IPS DF 6.9 (cell line): ENCODE measurements at regions not wholly inside any gene's neighbourhood (a gene's known extent, or its start where the extent isn't known, plus 50 kb on each side); places are given as distances from the start of the nearest gene placed in this dataset.
A peak's percentile ranks its signal among the peaks of the same experiment; 100 is the strongest.

Experiments used
- DNase-seq: peaks from one replicate; pipeline ENCODE4 v3.0.0-alpha.2; 2013; ENCODE audit warnings: low read depth, low spot score
- H3K27ac ChIP-seq: one replicate; pipeline ENCODE4 v1.5.1; 2013; ENCODE audit warnings: low read length, control low read depth
- H3K27me3 ChIP-seq: 2 replicates; pipeline ENCODE4 v1.6.1; 2013; ENCODE audit warnings: mild to moderate bottlenecking, low read length; ENCODE audit not compliant: control insufficient read depth, insufficient read depth
- H3K36me3 ChIP-seq: 2 replicates; pipeline ENCODE4 v1.6.1; 2013; ENCODE audit warnings: low read length; ENCODE audit not compliant: control insufficient read depth, insufficient read depth
- H3K4me1 ChIP-seq: 2 replicates; pipeline ENCODE4 v1.6.1; 2013; ENCODE audit warnings: low read length; ENCODE audit not compliant: control insufficient read depth, insufficient read depth
- H3K4me3 ChIP-seq: 2 replicates; pipeline ENCODE4 v1.5.1; 2013; ENCODE audit warnings: mild to moderate bottlenecking, low read length
- H3K9me3 ChIP-seq: 2 replicates; pipeline ENCODE4 v1.6.1; 2013; ENCODE audit warnings: low read length, inconsistent platforms; ENCODE audit not compliant: control insufficient read depth, insufficient read depth
- WGBS: extraction: QIAGEN DNeasy Blood & Tissue Kit; methylation state at CpG from one replicate; pipeline ENCODE4 v1.1.7; 2013; ENCODE audit warnings: mixed read lengths, missing lambda C conversion rate; ENCODE audit not compliant: insufficient read length, insufficient coverage; 5-methylcytosine and 5-hydroxymethylcytosine counted together

- Histone ChIP-seq H3K27me3 (no peaks in the 10 kb centered on the region), H3K36me3 (no peaks in the 10 kb centered on the region), H3K9me3 (no peaks in the 10 kb centered on the region), H3K4me1 (peaks cover 1% of the 10 kb centered on the region), H3K4me3 (no peak overlapping the region), H3K27ac (no peak overlapping the region)
- no peak for DNase-seq
- no CpG with 5 or more reads among the region's 2 CpGs for WGBS
Observed at GRCh38 chrX:68997911-68998310, 167.3 kb downstream of the PJA1 start.

- no CpG with 5 or more reads among the region's 4 CpGs for WGBS
- no peaks in the 10 kb centered on the region for H3K9me3 ChIP-seq
- no peak overlapping the region for H3K27ac ChIP-seq
- H3K36me3 ChIP-seq, result no peaks in the 10 kb centered on the region
- no peaks in the 10 kb centered on the region for H3K27me3 ChIP-seq
- H3K4me1 ChIP-seq, result peaks cover 1% of the 10 kb centered on the region
- no peak overlapping the region for H3K4me3 ChIP-seq
- DNase-seq, result no peak
Observed at GRCh38 chrX:68997511-68997910, 167.7 kb downstream of the PJA1 start.

- H3K27ac ChIP-seq, result no peak overlapping the region
- no CpG with 5 or more reads among the region's 21 CpGs for WGBS
Observed at GRCh38 chrX:68995780-68996551, 167.1 kb downstream of the EFNB1 start.

GRCh38 chrX:68995386-68995779 is 166.6 kb downstream of the EFNB1 start:
- Histone ChIP-seq H3K4me3 (no peak overlapping the region), H3K9me3 (no peaks in the 10 kb centered on the region), H3K27me3 (no peaks in the 10 kb centered on the region), H3K27ac (no peak overlapping the region), H3K4me1 (peaks cover 1% of the 10 kb centered on the region), H3K36me3 (no peaks in the 10 kb centered on the region)
- WGBS, result no CpG with 5 or more reads among the region's 3 CpGs
- DNase-seq, result no peak

More at GRCh38 chrX:68995780-68996551, 167.1 kb downstream of the EFNB1 start:
- DNase-seq, result no peak
- H3K4me3 ChIP-seq, result no peak overlapping the region
- peaks cover 1% of the 10 kb centered on the region for H3K4me1 ChIP-seq
- no peaks in the 10 kb centered on the region for H3K36me3 ChIP-seq
- H3K27me3 ChIP-seq, result no peaks in the 10 kb centered on the region
- H3K9me3 ChIP-seq, result no peaks in the 10 kb centered on the region

DNA sequence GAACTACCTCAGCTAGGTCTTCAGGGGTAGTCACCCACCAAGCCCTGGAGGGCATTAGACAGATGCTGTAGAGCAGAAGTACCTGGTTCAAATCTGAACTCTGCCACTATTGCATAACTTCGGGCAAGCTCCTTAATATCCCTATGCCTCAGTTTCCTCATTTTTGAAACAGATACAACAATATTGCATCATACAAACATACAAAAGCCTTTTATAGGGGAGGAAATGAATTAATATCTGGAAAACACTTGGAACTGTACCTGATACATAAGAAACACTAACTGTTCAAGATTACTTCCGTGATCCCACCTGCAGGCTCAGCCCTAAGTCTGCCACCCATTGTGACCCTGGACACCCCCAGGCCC is 166.1 kb downstream of the EFNB1 start:
- no peak for DNase-seq
- H3K27me3 ChIP-seq, result no peaks in the 10 kb centered on the region
- WGBS, result no CpG with 5 or more reads among the region's 2 CpGs

DNA sequence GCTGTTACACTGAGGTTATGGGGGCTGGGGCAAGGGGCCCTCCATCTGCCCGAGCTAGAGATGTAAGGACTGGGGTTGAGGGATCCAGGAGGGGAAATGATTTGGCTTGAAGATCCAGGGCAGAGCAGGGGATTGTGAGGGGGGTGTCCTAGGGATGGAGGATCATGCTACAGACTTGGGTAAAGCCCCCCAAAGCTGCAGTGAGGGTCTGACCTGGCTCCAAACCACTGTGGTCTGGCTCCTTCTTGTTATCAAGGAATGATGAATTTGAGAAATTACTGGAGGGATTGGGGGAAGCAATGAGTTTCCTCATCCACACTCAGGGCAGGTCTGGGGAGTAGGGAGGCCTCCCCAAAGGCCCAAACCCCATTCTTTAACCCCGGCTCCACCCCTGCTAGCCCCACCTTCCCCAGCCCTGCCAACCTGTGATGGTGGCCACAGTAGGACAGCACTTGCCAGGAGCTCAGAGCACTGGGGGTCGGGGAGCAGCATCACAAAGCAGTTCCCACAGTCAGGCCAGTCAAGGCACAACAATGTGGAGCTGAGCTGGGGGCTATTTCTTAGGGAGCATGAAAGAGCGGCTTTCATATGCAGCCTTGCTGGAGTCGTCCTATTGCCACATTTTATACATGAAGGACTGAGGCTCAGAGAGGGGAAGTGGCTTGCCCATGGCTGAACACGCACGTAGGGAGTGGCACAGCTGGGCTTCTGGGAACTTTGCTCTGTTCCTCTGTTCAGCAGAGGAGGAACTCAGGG is 165.5 kb downstream of the EFNB1 start:
- Histone ChIP-seq H3K4me3 (no peak overlapping the region), H3K27me3 (no peaks in the 10 kb centered on the region), H3K27ac (no peak overlapping the region), H3K36me3 (no peaks in the 10 kb centered on the region), H3K9me3 (no peaks in the 10 kb centered on the region), H3K4me1 (peaks cover 2% of the 10 kb centered on the region)
- no CpG with 5 or more reads among the region's 7 CpGs for WGBS
- no peak for DNase-seq

More for the DNA sequence above, 166.1 kb downstream of the EFNB1 start:
- no peak overlapping the region for H3K27ac ChIP-seq
- peaks cover 2% of the 10 kb centered on the region for H3K4me1 ChIP-seq
- H3K36me3 ChIP-seq, result no peaks in the 10 kb centered on the region
- H3K9me3 ChIP-seq, result no peaks in the 10 kb centered on the region
- H3K4me3 ChIP-seq, result no peak overlapping the region

GRCh38 chrX:68992821-68993397 is 164.1 kb downstream of the EFNB1 start:
- Histone ChIP-seq H3K27ac (no peak overlapping the region), H3K27me3 (no peaks in the 10 kb centered on the region), H3K4me1 (peaks cover 2% of the 10 kb centered on the region), H3K36me3 (no peaks in the 10 kb centered on the region), H3K4me3 (no peak overlapping the region), H3K9me3 (no peaks in the 10 kb centered on the region)
- WGBS, result no CpG with 5 or more reads among the region's 7 CpGs
- no peak for DNase-seq

DNA sequence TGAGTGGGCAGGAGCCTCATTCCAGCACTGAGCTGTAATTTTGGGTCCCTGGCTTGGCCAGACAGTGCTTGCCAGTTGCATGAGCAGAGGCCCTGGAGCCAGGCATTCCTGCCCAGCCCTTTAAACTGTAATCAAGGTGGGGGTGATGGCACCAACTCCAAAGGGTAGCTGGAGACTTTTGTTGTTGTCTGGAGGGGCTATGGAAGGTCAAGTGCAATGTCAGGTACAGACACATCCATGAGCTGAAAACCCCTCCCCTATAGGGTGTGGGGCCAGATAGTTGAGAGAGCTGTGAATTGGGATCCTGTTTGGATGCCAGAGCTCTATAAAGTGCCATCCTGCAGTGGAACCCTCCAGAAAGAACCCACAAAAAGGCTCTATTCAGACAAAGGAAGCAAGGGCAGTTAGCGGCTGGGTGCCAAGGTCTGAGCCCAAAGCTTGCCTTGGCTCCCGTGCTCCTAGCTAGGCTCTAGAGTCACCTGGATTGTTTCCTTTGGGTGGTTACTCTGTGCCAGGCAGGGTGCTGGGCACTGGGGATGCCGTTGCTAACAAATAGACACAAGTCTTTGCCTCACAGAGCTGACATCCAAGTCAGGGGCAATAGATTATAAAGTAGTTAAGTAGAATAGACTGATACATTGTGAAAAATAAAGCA is 163.0 kb downstream of the EFNB1 start:
- H3K27me3 ChIP-seq, result no peaks in the 10 kb centered on the region
- H3K9me3 ChIP-seq, result no peaks in the 10 kb centered on the region
- H3K27ac ChIP-seq, result no peak overlapping the region
- no CpG with 5 or more reads among the region's 3 CpGs for WGBS
- no peak overlapping the region for H3K4me3 ChIP-seq
- peaks cover 2% of the 10 kb centered on the region for H3K4me1 ChIP-seq
- DNase-seq, result no peak
- H3K36me3 ChIP-seq, result no peaks in the 10 kb centered on the region

DNA sequence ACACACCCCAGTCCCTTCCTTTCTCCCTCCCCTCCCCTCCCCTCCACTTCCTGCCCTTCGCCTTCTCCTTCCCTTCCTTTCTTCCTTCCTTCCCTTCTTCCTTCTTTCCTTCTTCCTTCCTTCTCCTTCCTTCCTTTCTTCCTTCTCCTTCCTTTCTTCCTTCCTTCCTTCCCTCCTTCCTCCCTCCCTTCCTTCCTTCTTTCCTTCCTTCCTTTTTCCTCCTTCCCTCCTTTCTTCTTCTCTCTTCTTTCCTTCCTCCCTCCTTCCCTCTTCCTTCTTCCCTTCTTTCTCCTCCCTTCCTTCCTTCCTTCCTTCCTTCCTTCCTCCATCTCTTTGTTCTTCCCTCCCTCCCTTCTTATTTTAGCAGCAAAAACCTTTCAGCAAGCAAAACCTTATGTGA is 162.1 kb downstream of the EFNB1 start:
- H3K4me1 ChIP-seq, result peaks cover 2% of the 10 kb centered on the region
- H3K36me3 ChIP-seq, result no peaks in the 10 kb centered on the region
- no peaks in the 10 kb centered on the region for H3K27me3 ChIP-seq
- no peak for DNase-seq
- no peak overlapping the region for H3K4me3 ChIP-seq
- no CpG with 5 or more reads among the region's 1 CpG for WGBS
- no peak overlapping the region for H3K27ac ChIP-seq
- no peaks in the 10 kb centered on the region for H3K9me3 ChIP-seq

- DNase-seq, result peak; percentile 43
- WGBS, result no CpG with 5 or more reads among the region's 17 CpGs
- peaks cover 4% of the 10 kb centered on the region for H3K4me1 ChIP-seq
Observed at GRCh38 chrX:68989865-68990606, 161.2 kb downstream of the EFNB1 start.

More at GRCh38 chrX:68989865-68990606, 161.2 kb downstream of the EFNB1 start:
- Histone ChIP-seq H3K27me3 (no peaks in the 10 kb centered on the region), H3K36me3 (no peaks in the 10 kb centered on the region), H3K4me3 (no peak overlapping the region), H3K27ac (no peak overlapping the region), H3K9me3 (no peaks in the 10 kb centered on the region)
